Stomach (tissue), 4 donors: ENCODE measurements at regions not wholly inside any gene's neighbourhood (a gene's known extent, or its start where the extent isn't known, plus 50 kb on each side); places are given as distances from the start of the nearest gene placed in this dataset.

ENCODE experiments used
- CTCF ChIP-seq, 7 experiments: fragments of 450-650 bp in 4 of 7; fragments of 200-600 bp in 3 of 7; sonication (generic) in 3 of 7; IDR thresholded peaks; one replicate each; pipeline ENCODE4 v1.5.1; 2016 to 2019; ENCODE audit warnings: antibody characterized with exemption in 7 of 7, control low read depth in 2 of 7, mild to moderate bottlenecking in 1 of 7
- EP300 ChIP-seq: sonication (generic); formaldehyde crosslinking; IDR thresholded peaks from one replicate; pipeline ENCODE4 v1.6.1; 2017; ENCODE audit warnings: antibody characterized with exemption
- POLR2A ChIP-seq, 4 donors: fragments of 450-650 bp; IDR thresholded peaks; one replicate each; pipeline ENCODE4 v1.6.1; 2016; ENCODE audit warnings: antibody characterized with exemption in 4 of 4, control low read depth in 2 of 4, mild to moderate bottlenecking in 1 of 4, moderate library complexity in 1 of 4
- POLR2AphosphoS5 ChIP-seq, 3 donors: sonication (generic); formaldehyde crosslinking; IDR thresholded peaks; one replicate each; pipeline ENCODE4 v1.6.1; 2016; ENCODE audit warnings: antibody characterized with exemption in 3 of 3

GRCh38 chr5:110853267-110853666, 114.5 kb downstream of the SLC25A46 start:
- no peak for TF ChIP-seq CTCF (IDR thresholded peaks at IDR 0.05)
- TF ChIP-seq POLR2AphosphoS5 (IDR thresholded peaks at IDR 0.05) = no peak
- no peak for TF ChIP-seq EP300
- no peak for TF ChIP-seq POLR2A (IDR thresholded peaks at IDR 0.05)
